Lower lobe of right lung (tissue), 2 donors: ENCODE measurements at regions not wholly inside any gene's neighbourhood (a gene's known extent, or its start where the extent isn't known, plus 50 kb on each side); places are given as distances from the start of the nearest gene placed in this dataset.

ENCODE experiments used
- ATAC-seq, 2 donors: fragments of 200-7000 bp; cut with Tn5 transposase; one replicate each; pipeline ENCODE4 v1.9.1; 2020 to 2022; ENCODE audit warnings: mild to moderate bottlenecking in 2 of 2, moderate library complexity in 2 of 2
- DNase-seq: peaks from one replicate; pipeline ENCODE4 v3.0.0-alpha.2; 2020
- H3K27ac ChIP-seq: fragments of 200-600 bp; one replicate; pipeline ENCODE4 v1.8.0; 2022
- H3K27me3 ChIP-seq: fragments of 200-600 bp; one replicate; pipeline ENCODE4 v1.8.0; 2022; ENCODE audit warnings: low read depth
- H3K36me3 ChIP-seq: fragments of 200-600 bp; one replicate; pipeline ENCODE4 v1.8.0; 2022; ENCODE audit warnings: mild to moderate bottlenecking
- H3K4me1 ChIP-seq: fragments of 200-600 bp; one replicate; pipeline ENCODE4 v1.8.0; 2022
- H3K4me3 ChIP-seq: fragments of 200-600 bp; one replicate; pipeline ENCODE4 v1.8.0; 2022; ENCODE audit warnings: mild to moderate bottlenecking
- H3K9me3 ChIP-seq: fragments of 200-600 bp; one replicate; pipeline ENCODE4 v1.8.0; 2022
- intact Hi-C: fragments of 100-400 bp; cut with DNase I; formaldehyde crosslinking; loops from one replicate; pipeline ENCODE4 v1.11.0; 2022
- TF ChIP-seq, protein P1 (sequence below): fragments of 200-600 bp; IDR thresholded peaks from one replicate; pipeline ENCODE4 v1.8.0; 2022; ENCODE audit warnings: antibody characterized with exemption, mild to moderate bottlenecking
- donor health status: DM: no; HTN: yes; CAD: no; lungs with severe emphysema.

DNA sequence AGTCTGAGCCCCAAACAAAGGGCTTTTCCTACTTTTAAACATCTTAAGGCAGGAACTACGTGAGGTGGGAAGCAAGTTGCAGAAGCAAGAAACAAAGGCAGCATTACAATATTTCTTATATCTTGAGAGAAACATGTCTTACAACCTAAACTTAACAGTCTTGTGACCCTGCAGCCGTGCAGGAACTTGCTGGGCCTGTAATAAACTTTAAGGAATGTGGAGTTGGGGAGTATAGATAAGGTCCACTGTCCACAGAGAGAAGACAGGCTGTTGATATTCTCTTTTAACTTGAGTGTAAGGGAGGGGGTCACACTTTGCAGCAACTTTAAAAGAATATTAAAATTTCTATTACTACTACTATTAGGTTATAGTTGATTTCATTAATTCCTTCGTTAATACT lies 214.6 kb upstream of the HTR2A start:
- H3K4me3 ChIP-seq: no peak overlapping the region
- ATAC-seq (no peak), DNase-seq (no peak)
- no peaks in the 10 kb centered on the region for H3K27me3 ChIP-seq
- no peaks in the 10 kb centered on the region for H3K36me3 ChIP-seq
- H3K4me1 ChIP-seq: no peaks in the 10 kb centered on the region
- intact Hi-C loops: no loop called here
- TF ChIP-seq, protein P1, sequence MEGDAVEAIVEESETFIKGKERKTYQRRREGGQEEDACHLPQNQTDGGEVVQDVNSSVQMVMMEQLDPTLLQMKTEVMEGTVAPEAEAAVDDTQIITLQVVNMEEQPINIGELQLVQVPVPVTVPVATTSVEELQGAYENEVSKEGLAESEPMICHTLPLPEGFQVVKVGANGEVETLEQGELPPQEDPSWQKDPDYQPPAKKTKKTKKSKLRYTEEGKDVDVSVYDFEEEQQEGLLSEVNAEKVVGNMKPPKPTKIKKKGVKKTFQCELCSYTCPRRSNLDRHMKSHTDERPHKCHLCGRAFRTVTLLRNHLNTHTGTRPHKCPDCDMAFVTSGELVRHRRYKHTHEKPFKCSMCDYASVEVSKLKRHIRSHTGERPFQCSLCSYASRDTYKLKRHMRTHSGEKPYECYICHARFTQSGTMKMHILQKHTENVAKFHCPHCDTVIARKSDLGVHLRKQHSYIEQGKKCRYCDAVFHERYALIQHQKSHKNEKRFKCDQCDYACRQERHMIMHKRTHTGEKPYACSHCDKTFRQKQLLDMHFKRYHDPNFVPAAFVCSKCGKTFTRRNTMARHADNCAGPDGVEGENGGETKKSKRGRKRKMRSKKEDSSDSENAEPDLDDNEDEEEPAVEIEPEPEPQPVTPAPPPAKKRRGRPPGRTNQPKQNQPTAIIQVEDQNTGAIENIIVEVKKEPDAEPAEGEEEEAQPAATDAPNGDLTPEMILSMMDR: no peak
- H3K9me3 ChIP-seq: no peaks in the 10 kb centered on the region
- H3K27ac ChIP-seq: no peak overlapping the region

DNA sequence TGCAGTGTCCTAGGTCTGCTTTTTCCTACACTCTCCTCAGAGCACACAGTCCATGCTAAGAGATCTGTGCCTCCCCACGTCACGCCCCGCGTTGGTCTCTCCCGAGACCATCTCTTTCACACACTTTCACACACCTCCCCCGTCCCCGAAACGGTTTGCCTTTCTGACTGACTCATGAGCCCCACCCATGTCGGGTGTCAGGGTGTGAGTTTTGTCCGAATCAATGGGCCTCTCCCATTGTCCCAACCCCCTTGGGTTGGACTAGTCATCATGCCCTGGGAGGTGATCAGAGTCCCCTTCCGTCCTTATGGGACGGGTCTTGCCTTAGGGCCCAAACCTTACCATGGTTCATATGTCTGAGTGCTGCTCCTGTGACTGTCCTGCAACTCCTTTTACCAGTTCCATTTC lies 214.0 kb upstream of the HTR2A start:
- Histone ChIP-seq H3K9me3 (no peaks in the 10 kb centered on the region), H3K27ac (no peak overlapping the region), H3K36me3 (no peaks in the 10 kb centered on the region), H3K4me1 (no peaks in the 10 kb centered on the region), H3K27me3 (no peaks in the 10 kb centered on the region), H3K4me3 (no peak overlapping the region)
- DNase-seq (no peak), ATAC-seq (no peak)
- TF ChIP-seq, protein P1: no peak
- intact Hi-C loops: no loop called here

DNA sequence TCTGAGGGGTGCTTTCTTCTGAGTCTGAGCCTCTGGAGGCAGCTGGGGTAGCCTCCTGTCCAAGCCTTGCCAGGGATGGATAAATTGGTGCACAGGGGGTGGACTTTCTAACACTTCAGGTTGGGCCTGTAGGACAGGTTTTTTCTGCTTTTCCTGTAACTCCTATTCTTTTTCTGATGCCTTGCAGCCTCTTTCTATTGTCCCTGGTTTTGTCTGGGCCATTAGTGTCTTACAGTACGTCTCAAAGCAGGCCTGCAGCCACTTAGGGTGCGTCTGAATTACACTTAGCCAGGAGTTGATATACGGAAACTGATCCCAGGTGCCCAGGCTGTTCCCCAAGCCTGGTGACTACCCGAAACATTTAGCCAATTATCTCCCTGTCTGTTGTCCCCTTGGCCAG lies 213.3 kb upstream of the HTR2A start:
- ATAC-seq (no peak), DNase-seq (no peak)
- Histone ChIP-seq H3K4me3 (no peak overlapping the region), H3K36me3 (no peaks in the 10 kb centered on the region), H3K9me3 (no peaks in the 10 kb centered on the region), H3K4me1 (no peaks in the 10 kb centered on the region), H3K27ac (no peak overlapping the region), H3K27me3 (no peaks in the 10 kb centered on the region)
- intact Hi-C loops: no loop called here
- TF ChIP-seq, protein P1: no peak

DNA sequence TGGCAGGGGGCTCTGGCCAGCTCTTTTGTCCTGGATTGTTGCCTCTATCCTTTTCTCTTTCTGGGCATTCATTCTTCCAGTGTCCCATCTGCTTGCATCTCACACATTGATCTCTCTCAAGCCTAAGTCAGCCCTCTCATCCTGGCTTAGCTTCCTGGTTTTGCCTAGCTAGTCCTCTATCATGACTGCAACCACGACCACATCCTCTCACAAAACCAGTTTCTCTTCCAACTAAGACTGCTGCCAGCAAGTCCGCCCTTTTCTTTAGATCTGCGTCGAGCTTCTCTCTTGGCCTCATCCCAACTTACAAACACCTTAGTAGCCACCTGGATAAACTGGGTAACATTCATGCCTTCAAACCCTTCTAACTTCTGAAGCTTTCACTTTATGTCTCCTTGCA lies 212.2 kb upstream of the HTR2A start:
- DNase-seq: no peak
- TF ChIP-seq, protein P1: no peak
- intact Hi-C loops: no loop called here
- H3K4me3 ChIP-seq: no peak overlapping the region
- H3K9me3 ChIP-seq: no peaks in the 10 kb centered on the region
- no peaks in the 10 kb centered on the region for H3K36me3 ChIP-seq
- no peak for ATAC-seq
- no peaks in the 10 kb centered on the region for H3K4me1 ChIP-seq
- no peak overlapping the region for H3K27ac ChIP-seq
- no peaks in the 10 kb centered on the region for H3K27me3 ChIP-seq

DNA sequence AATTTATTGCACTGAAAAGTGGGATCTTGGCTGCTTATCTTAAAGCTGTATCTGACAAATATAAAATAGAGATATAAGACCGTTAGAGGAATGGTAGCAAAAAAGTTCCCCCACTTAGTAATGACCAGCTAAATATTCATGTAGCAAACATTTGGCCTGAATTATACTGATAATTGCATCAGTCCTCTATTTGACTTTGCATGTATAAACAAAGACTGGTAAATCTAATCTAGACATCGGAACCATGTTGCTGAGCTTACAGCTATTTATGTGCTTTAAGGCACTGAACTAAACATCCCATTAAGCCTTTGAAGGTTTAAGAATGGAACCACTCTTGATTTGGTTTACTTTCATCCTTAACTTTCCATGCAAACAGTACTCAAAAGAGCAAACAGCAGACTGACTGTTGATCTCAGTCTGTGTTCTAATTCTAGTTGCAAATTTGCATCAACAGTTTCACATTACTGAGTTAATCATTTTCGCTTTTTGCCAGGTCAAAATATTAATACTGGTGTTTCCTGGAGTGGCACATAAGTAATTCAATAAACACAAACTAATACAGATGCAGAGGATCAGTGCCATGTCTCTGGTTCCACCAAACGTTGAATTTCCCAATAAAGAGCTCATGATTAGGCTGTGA lies 203.5 kb upstream of the HTR2A start:
- Histone ChIP-seq H3K36me3 (no peaks in the 10 kb centered on the region), H3K9me3 (no peaks in the 10 kb centered on the region), H3K4me1 (no peaks in the 10 kb centered on the region), H3K27me3 (no peaks in the 10 kb centered on the region), H3K27ac (no peak overlapping the region), H3K4me3 (no peak overlapping the region)
- peak in 1 of 2 donors; percentile 9 for ATAC-seq
- TF ChIP-seq, protein P1: no peak
- intact Hi-C loops: no loop called here
- DNase-seq: no peak
